Breast epithelium (tissue), 3 donors: ENCODE measurements at regions not wholly inside any gene's neighbourhood (a gene's known extent, or its start where the extent isn't known, plus 50 kb on each side); places are given as distances from the start of the nearest gene placed in this dataset.

Source experiments
- CTCF ChIP-seq, 3 donors: fragments of 450-650 bp; IDR thresholded peaks; one replicate each; pipeline ENCODE4 v1.5.1; 2016 to 2017; ENCODE audit warnings: antibody characterized with exemption in 3 of 3, mild to moderate bottlenecking in 3 of 3, moderate library complexity in 3 of 3
- POLR2A ChIP-seq: fragments of 450-650 bp; IDR thresholded peaks from one replicate; pipeline ENCODE4 v1.6.1; 2016; ENCODE audit warnings: antibody characterized with exemption, mild to moderate bottlenecking, moderate library complexity

- TF ChIP-seq POLR2A (no peak), CTCF (IDR thresholded peaks at IDR 0.05) (no peak)
Measured at GRCh38 chr6:120214088-120214499, 864.5 kb upstream of the MAN1A1 start.
